Skin of body (tissue), 1 donor: ENCODE measurements at regions not wholly inside any gene's neighbourhood (a gene's known extent, or its start where the extent isn't known, plus 50 kb on each side); places are given as distances from the start of the nearest gene placed in this dataset.

Source experiments
- DNase-seq: peaks from one replicate; lab custom pipeline; 2025; lab: John Stamatoyannopoulos, UW

DNA sequence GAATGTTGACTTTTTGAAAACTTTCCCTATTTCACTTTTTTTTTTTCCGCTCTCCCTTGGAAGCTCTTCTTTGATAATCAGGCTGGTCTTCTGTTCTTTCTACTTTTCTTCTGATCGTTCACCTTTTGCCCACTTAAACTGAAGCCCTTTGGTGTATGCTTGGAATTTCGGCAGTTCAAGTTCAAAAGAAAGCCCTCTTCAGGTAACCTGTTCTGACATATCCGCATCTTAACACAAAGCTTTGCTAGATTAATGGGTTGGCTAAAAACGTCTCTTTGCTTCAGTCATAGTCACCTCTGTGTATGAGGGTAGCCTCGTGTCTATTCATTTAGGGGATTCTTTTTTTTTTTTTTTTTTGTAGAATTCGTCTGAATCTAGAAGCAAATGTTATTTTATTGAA, 1115.8 kb upstream of the RBFOX1 start:
- no peak for DNase-seq

DNA sequence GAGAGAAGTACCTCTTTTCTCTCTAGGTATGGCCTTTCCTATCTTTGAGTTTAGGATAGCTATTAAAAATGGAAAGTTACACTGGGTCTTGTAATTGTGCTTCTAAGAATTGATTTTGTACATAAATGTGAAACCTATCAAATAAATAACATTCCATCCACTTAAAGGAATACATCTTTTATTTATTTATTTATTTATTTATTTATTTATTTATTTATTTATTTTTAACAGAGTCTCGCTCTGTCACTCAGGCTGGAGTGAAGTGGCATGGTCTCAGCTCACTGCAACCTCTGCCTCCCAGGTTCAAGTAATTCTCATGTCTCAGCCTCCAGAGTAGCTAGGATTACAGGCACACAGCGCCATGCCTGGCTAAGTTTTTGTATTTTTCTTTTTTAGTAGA, 1114.0 kb upstream of the EEF2KMT start:
- DNase-seq = no peak

GRCh38 chr16:6209355-6209930, 1111.8 kb upstream of the EEF2KMT start:
- no peak for DNase-seq

- DNase-seq = no peak
Measured at GRCh38 chr16:6207580-6207979, 1110.0 kb upstream of the EEF2KMT start.

GRCh38 chr16:6207124-6207523, 1109.5 kb upstream of the EEF2KMT start:
- DNase-seq = no peak

GRCh38 chr16:6206080-6206479, 1108.5 kb upstream of the EEF2KMT start:
- DNase-seq = no peak

DNA sequence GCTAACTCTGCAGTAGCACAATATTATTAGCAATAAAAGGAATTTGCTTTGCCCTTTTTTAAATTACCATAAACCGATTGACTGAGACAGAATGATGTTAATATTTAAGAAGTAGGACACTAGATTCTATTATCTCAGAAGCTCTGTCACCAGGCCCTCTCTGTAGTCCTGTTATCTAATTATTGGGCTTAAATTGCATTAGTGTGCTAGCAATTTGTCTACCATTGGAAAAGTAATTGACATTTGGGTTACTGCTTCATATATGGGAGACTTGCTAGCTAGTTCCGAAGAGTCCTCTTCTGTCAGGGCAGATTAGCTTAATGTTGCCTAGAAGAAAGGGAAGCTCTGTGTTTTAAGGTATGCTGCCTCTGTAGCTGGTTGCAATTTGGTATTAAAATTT, 1107.3 kb upstream of the EEF2KMT start:
- no peak for DNase-seq

DNA sequence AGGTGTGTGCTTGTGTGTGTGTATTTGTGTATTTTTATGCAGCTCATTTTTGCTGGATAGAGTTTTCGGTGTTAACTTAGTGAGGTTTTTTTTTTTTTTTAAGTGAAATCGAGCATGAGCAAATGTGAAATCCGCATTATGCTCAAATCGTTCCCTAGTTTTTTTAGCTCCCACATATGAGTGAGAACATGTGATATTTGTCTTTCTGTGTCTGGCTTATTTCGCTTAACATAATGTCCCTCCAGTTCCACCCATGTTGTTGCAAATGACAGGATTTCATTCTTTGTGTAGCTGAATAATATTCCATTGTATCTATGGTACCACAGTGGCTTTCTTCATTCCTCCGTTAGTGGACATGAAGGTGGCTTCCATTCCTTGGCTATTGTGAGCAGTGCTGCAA, 1103.3 kb upstream of the EEF2KMT start:
- no peak for DNase-seq

- DNase-seq = no peak
Measured at GRCh38 chr16:6200271-6200670, 1102.7 kb upstream of the EEF2KMT start.

GRCh38 chr16:6195966-6196365, 1098.4 kb upstream of the EEF2KMT start:
- no peak for DNase-seq

- no peak for DNase-seq
Measured at GRCh38 chr16:6193718-6194117, 1096.1 kb upstream of the EEF2KMT start.

- no peak for DNase-seq
Measured at GRCh38 chr16:6192984-6193383, 1095.4 kb upstream of the EEF2KMT start.

- DNase-seq = no peak
Measured at GRCh38 chr16:6192532-6192931, 1094.9 kb upstream of the EEF2KMT start.

- no peak for DNase-seq
Measured at GRCh38 chr16:6190776-6191175, 1093.2 kb upstream of the EEF2KMT start.

GRCh38 chr16:6189216-6189615, 1091.6 kb upstream of the EEF2KMT start:
- no peak for DNase-seq

GRCh38 chr16:6177616-6178180, 1080.1 kb upstream of the EEF2KMT start:
- DNase-seq = no peak

GRCh38 chr16:6170022-6170421, 1072.4 kb upstream of the EEF2KMT start:
- no peak for DNase-seq

- no peak for DNase-seq
Measured at GRCh38 chr16:6165330-6165979, 1067.9 kb upstream of the EEF2KMT start.

- DNase-seq = no peak
Measured at GRCh38 chr16:6160871-6161270, 1063.3 kb upstream of the EEF2KMT start.

DNA sequence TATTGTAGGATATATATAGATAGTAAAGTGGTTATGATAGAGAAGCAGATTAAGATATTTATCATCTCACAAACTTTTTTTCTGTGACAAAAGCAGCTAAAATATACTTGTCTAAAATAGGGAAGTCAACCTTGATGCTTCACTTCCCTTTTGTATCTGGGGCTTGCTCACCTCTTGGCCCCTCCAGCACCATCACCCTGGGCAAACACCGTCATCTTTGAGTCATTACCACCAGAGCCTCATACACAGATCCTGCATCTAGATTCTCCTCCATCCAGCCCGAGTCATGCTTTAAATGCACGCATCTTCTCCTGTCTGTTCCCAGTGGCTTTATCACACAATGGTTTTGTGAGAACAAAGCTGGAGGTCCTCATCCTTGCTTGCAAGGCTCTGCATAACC, 1062.7 kb upstream of the EEF2KMT start:
- no peak for DNase-seq

GRCh38 chr16:6157806-6158205, 1060.2 kb upstream of the EEF2KMT start:
- no peak for DNase-seq

GRCh38 chr16:6155271-6155670, 1057.7 kb upstream of the EEF2KMT start:
- no peak for DNase-seq

DNA sequence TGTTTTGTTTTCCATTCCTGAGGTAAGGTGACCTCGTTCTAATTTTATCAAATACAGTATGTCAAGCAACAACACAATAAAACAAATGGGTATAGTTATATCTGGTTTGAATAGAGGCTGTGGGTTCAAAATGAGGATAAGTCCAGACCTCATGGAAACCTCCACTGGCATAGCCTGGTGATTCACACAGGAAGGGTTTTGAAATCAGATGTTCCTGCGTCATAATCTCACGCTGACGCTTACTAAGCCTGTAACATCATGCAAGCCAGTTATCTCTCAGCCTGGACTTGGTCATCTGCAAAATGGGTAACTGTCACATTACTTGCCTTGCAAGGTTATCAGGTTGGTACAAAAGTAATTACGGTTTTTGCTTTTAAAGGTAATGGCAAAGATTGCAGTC, 1056.3 kb upstream of the EEF2KMT start:
- no peak for DNase-seq
